Keratinocyte (primary cell): ENCODE measurements at regions not wholly inside any gene's neighbourhood (a gene's known extent, or its start where the extent isn't known, plus 50 kb on each side); places are given as distances from the start of the nearest gene placed in this dataset.

Source experiments
- DNase-seq: peaks from one replicate; pipeline ENCODE4 v3.0.0-alpha.2; 2011; ENCODE audit warnings: low read depth, missing footprints, low spot score
- FAIRE-seq: peaks from 2 replicates; lab custom pipeline; 2011; peaks lifted over from hg19 to GRCh38; lab: Jason Lieb, UNC
- H2AFZ ChIP-seq: 2 replicates; pipeline ENCODE4 v1.6.0; 2012; ENCODE audit warnings: low read length, control low read depth, inconsistent platforms; ENCODE audit not compliant: control insufficient read depth
- H3K27ac ChIP-seq: 2 replicates; pipeline ENCODE4 v1.5.1; 2011; ENCODE audit warnings: low read length; ENCODE audit not compliant: control insufficient read depth, insufficient read depth
- H3K27me3 ChIP-seq: 3 replicates; pipeline ENCODE4 v1.6.0; 2011; ENCODE audit warnings: low read length; ENCODE audit not compliant: control insufficient read depth, insufficient read depth; ENCODE audit errors: extremely low read depth
- H3K36me3 ChIP-seq, 2 experiments: 2 replicates in 1 of 2; 3 replicates in 1 of 2; pipeline ENCODE4 v1.5.1; 2011; ENCODE audit warnings: low read length in 2 of 2, mild to moderate bottlenecking in 1 of 2; ENCODE audit not compliant: control insufficient read depth in 2 of 2, insufficient read depth in 2 of 2; ENCODE audit errors: extremely low read depth in 1 of 2
- H3K4me1 ChIP-seq: 3 replicates; pipeline ENCODE4 v1.5.1; 2011; ENCODE audit warnings: low read length; ENCODE audit not compliant: control insufficient read depth, insufficient read depth; ENCODE audit errors: extremely low read depth
- H3K4me2 ChIP-seq: 3 replicates; pipeline ENCODE4 v1.6.0; 2011; ENCODE audit warnings: low read depth, low read length; ENCODE audit not compliant: control insufficient read depth, insufficient read depth; ENCODE audit errors: extremely low read depth
- H3K4me3 ChIP-seq, 3 experiments: fragments of 200-600 bp in 1 of 3; sonication (generic) in 1 of 3; 2 replicates in 2 of 3; 3 replicates in 1 of 3; pipeline ENCODE4 v1.5.1; 2011 to 2016; ENCODE audit warnings: low read length in 3 of 3, mild to moderate bottlenecking in 3 of 3, control low read depth in 2 of 3, inconsistent platforms in 1 of 3, low read depth in 1 of 3, mixed read lengths in 1 of 3, mixed run types in 1 of 3, moderate library complexity in 1 of 3; ENCODE audit not compliant: control insufficient read depth in 2 of 3, insufficient read depth in 2 of 3; ENCODE audit errors: extremely low read depth in 1 of 3
- H3K79me2 ChIP-seq: 2 replicates; pipeline ENCODE4 v1.6.0; 2012; ENCODE audit warnings: low read length; ENCODE audit not compliant: control insufficient read depth, insufficient read depth
- H3K9ac ChIP-seq: 3 replicates; pipeline ENCODE4 v1.6.0; 2011; ENCODE audit warnings: low read length; ENCODE audit not compliant: control insufficient read depth, insufficient read depth; ENCODE audit errors: extremely low read depth
- H3K9me1 ChIP-seq: 3 replicates; pipeline ENCODE4 v1.6.0; 2011; ENCODE audit warnings: low read length; ENCODE audit not compliant: control insufficient read depth, insufficient read depth; ENCODE audit errors: extremely low read depth
- H3K9me3 ChIP-seq: 2 replicates; pipeline ENCODE4 v1.5.1; 2012; ENCODE audit warnings: low read depth, low read length; ENCODE audit not compliant: control insufficient read depth
- H4K20me1 ChIP-seq: 3 replicates; pipeline ENCODE4 v1.6.0; 2011; ENCODE audit warnings: low read length; ENCODE audit not compliant: control insufficient read depth, insufficient read depth; ENCODE audit errors: extremely low read depth
- EZH2 ChIP-seq: IDR thresholded peaks from one replicate; pipeline ENCODE4 v1.6.1; 2012; ENCODE audit warnings: inconsistent platforms, mild to moderate bottlenecking, low read length, moderate library complexity
- dilution Hi-C: fragments of 300-500 bp; cut with MboI; formaldehyde crosslinking; loops from one replicate; pipeline ENCODE4 v1.7.0; 2020; ENCODE audit warnings: low sequenced_read_pairs; ENCODE audit not compliant: extremely low pct_ligation_motif_present
- TF ChIP-seq, protein P1 (sequence below), 3 experiments: IDR thresholded peaks in 1 of 3; conservative IDR thresholded peaks in 1 of 3; optimal IDR thresholded peaks in 1 of 3; 2 replicates in 2 of 3; 3 replicates in 1 of 3; pipeline versions ENCODE3 to v1.5.1; 2011; ENCODE audit warnings: low read length in 3 of 3, mild to moderate bottlenecking in 3 of 3, moderate library complexity in 2 of 3, control low read depth in 1 of 3, inconsistent platforms in 1 of 3; ENCODE audit not compliant: insufficient read depth in 2 of 3; ENCODE audit errors: extremely low read depth in 1 of 3

- Histone ChIP-seq H3K4me2 (no peak overlapping the region), H2AFZ (no peak overlapping the region), H3K9ac (no peak overlapping the region), H3K79me2 (no peaks in the 10 kb centered on the region), H3K9me1 (no peaks in the 10 kb centered on the region), H3K9me3 (no peaks in the 10 kb centered on the region), H3K4me1 (no peaks in the 10 kb centered on the region), H3K27ac (no peak overlapping the region), H4K20me1 (no peaks in the 10 kb centered on the region), H3K4me3 (no peak overlapping the region), H3K36me3 (no peaks in the 10 kb centered on the region), H3K27me3 (no peaks in the 10 kb centered on the region)
- FAIRE-seq (no peak), DNase-seq (no peak)
- TF ChIP-seq, protein P1, sequence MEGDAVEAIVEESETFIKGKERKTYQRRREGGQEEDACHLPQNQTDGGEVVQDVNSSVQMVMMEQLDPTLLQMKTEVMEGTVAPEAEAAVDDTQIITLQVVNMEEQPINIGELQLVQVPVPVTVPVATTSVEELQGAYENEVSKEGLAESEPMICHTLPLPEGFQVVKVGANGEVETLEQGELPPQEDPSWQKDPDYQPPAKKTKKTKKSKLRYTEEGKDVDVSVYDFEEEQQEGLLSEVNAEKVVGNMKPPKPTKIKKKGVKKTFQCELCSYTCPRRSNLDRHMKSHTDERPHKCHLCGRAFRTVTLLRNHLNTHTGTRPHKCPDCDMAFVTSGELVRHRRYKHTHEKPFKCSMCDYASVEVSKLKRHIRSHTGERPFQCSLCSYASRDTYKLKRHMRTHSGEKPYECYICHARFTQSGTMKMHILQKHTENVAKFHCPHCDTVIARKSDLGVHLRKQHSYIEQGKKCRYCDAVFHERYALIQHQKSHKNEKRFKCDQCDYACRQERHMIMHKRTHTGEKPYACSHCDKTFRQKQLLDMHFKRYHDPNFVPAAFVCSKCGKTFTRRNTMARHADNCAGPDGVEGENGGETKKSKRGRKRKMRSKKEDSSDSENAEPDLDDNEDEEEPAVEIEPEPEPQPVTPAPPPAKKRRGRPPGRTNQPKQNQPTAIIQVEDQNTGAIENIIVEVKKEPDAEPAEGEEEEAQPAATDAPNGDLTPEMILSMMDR (optimal IDR thresholded peaks at IDR 0.05 in 1 of 3, IDR thresholded peaks at IDR 0.05 in 1 of 3, conservative IDR thresholded peaks at IDR 0.05 in 1 of 3; ENCODE audit: extremely low read depth in 1 of 3, insufficient read depth in 2 of 3, low read length in 3 of 3): no peak
- TF ChIP-seq EZH2: no peak
- dilution Hi-C loops: no loop called here
Measured at GRCh38 chr14:44291366-44291915, 215.6 kb downstream of the FSCB start.

GRCh38 chr14:44287858-44288257, 219.2 kb downstream of the FSCB start:
- DNase-seq: no peak
- no peaks in the 10 kb centered on the region for H3K9me1 ChIP-seq
- no peak overlapping the region for H3K27ac ChIP-seq
- H3K4me2 ChIP-seq: no peak overlapping the region
- no peaks in the 10 kb centered on the region for H3K27me3 ChIP-seq
- FAIRE-seq: no peak
- no peaks in the 10 kb centered on the region for H3K9me3 ChIP-seq
- H3K4me3 ChIP-seq: no peak overlapping the region
- H4K20me1 ChIP-seq: no peaks in the 10 kb centered on the region
- H3K79me2 ChIP-seq: no peaks in the 10 kb centered on the region
- H2AFZ ChIP-seq: no peak overlapping the region
- dilution Hi-C loops: no loop called here
- H3K9ac ChIP-seq: no peak overlapping the region
- H3K36me3 ChIP-seq: no peaks in the 10 kb centered on the region
- H3K4me1 ChIP-seq: no peaks in the 10 kb centered on the region
- TF ChIP-seq, protein P1 (optimal IDR thresholded peaks at IDR 0.05 in 1 of 3, IDR thresholded peaks at IDR 0.05 in 1 of 3, conservative IDR thresholded peaks at IDR 0.05 in 1 of 3; ENCODE audit: extremely low read depth in 1 of 3, insufficient read depth in 2 of 3, low read length in 3 of 3): no peak
- TF ChIP-seq EZH2: no peak
